GM21619 (cell line): ENCODE measurements at regions not wholly inside any gene's neighbourhood (a gene's known extent, or its start where the extent isn't known, plus 50 kb on each side); places are given as distances from the start of the nearest gene placed in this dataset.
"Not testable (repeated sequence)": the region's sequence is repeated elsewhere in the genome, so short reads cannot be mapped to it uniquely, and the experiment has no call there.

Experiments
- ATAC-seq: cut with Tn5 transposase; IDR thresholded peaks from one replicate; pipeline ENCODE4 v1.9.1; 2021; ENCODE audit not compliant: unreplicated experiment

DNA sequence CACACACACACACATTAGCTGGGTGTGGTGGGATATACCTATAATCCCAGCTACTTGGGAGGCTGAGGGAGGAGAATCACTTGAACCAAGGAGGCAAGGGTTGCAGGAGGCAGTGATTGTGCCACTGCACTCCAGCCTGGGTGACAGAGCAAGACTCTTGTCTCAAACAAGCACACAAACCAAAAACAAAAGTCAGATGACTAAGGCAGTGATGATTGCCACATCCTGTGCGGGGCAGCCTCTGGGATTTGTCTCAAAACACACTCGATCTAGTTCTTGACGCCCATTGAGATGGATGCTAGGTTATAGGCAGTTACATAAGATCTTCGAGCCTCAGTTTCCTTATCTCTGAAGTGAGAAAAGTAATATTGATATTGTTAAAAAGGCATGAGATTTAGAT, 57.8 kb upstream of the NBPF8 start:
- not testable (repeated sequence) for ATAC-seq

DNA sequence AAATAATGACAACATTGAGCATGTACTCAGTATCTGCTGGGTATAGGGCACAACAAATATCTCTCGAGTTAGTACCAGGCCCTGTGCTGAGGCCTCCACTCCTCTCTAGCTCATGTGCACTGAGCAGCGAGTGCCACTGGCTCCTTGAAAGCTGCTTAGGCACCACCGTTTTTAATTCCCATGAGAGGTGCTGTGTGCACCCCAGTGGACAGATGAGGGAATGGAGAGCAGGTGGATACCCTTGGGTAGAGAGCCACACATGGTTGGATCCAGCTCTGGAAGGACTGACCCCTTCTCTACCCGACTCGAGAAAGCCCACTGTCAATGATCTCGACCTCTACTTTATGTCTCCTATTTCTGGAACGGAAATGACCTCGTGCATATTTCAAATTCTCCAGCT, 58.7 kb upstream of the NBPF8 start:
- ATAC-seq, result not testable (repeated sequence)

DNA sequence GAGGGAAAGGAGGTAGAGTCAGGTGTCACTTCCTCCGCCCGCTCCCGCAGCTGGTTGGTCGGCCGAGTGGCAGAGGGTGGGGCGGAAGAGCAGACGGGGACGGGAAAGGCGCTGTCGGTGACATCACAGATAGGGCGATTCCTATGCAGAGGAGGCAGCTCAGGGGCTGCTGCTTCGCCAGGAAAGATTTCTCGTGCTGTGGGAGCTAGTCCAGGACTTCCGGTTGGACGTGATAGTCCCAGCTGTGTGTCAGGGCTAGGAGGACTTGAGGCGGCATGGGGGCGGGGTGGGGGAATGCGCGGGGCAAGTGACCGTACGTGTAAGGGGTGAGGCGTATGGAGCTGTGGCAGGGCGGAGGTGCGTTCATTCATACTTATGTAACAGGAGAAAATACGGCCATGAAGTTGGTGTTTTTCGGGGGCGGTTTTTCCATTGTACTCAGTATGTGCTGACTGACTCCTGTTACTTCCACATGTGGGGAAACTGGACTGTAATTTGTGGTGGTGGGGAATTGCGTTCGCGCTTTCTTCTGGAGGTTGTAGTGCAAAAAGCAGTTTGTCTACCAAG, 60.1 kb upstream of the NBPF8 start:
- ATAC-seq, result peak; percentile 84

DNA sequence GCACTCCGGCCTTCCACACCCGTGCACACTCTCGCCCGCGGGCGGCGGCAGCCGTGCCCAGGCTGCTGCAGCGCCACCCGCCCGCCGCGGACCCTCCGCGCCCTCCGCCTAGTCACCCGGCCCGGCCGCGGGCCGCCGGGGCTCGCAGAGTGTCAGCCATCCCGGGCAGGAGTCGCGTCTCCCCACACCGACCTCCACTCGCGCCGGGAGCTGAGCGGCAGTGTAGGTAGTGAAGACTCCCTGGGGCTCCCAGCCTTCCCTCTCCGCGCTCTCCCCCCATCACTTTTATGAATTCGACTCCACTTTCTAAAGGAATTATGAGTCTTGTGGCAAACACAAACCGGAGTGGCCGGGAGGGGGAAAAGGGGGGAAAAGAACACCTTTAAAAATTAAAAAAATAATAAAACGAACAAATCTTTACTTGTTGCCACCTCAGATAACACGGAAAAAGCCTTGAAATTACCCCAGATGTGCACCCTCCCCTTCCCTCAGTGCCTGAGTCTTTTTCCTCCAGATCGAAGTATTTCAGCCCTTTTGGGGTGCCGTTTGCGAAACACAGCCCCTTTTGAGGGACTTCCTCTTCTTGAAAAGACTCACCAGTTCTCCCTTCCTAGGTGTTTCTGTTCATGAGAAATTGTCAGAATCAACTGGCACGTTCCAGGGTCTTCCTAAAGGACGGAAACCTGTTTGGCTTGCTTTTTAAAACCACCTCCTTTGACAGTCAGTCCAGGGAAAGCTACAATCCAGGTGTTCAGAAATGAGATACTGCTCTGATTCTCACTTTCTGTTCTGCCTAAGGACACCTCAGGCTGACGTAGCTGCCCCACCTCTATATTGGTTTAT, 72.4 kb upstream of the NBPF8 start:
- not testable (repeated sequence) for ATAC-seq

DNA sequence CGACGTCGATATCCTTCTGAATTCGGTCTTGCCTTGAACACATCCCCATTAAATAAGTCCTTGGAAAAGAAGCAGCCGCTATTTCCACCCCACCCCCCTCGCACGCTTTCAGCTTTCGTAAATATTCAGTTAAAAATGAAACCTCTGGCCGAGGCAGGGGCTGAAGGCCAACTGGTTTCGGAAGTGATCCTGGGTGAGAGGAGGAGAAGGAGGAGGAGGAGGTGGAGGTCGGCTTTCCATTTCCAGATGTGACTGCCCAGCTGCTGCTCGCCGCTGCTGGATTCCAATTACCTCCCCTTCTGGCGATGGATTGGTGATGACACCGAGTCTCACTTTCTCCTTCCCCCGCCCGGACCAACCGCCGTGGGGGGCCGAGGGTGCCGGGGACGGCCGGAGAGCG, 73.1 kb upstream of the NBPF8 start:
- not testable (repeated sequence) for ATAC-seq

DNA sequence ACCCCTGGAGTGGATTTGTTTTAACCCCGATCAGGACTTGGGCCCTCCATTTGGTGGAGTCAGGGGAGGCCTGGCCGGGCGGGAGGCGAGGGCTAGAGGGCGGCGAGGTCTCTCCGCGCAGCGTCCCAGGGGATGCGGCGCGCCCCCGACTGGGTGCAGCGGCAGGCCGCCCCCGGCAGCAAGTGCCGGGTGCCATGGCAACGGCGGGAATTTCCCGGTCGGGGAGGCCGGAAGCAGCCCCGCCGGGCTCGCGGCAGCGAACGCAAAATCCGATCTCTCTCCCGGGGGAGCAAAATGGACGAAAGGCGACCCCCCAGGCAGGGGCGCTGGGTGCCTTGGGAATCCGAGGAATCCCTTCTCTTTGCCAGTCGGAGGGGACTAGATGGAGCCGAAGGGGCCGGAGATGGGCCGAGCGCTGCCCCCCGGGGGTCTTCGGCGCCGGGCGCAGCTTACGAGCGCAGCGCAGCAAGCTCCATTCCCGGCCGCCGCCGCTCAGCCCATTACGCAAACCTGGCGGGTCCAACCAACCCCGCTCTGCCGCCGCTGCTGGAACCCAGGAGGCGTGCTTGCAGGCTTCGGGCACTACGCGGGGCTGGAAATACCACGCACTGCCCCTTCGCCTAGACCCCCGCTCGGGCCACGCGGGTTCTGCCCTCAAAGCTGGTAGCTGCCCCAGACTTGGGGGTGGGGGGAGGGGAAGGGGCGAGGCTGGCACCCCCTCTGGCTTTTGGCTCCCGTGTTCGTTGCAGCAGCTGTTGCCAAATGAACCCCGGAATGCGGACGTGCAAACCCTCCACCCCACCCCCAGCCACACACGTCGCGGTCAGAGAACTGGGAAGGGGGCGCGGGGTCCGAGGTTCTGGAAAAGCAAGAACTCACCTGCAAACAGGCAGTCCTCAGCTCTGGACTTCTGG, 73.7 kb upstream of the NBPF8 start:
- ATAC-seq, result not testable (repeated sequence)

DNA sequence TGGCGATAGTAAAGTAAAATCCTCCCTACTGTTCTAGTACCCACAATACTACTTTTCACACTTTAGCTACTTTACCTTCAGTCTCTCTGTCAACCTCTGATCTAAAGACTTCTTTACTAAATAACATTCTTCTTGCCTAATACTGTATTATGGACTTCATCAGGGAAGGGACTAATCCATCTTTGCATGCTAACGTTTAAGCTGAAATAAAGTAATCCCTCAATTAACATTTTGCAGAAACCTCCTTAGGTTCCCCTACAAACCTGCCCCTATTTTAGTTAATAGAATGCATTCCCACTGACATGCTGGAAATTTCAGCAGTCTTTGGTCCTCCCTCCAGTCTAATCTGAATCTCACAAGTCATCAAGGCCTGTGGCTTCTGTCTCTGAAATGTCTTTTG, 99.1 kb upstream of the NBPF8 start:
- ATAC-seq, result not testable (repeated sequence)

DNA sequence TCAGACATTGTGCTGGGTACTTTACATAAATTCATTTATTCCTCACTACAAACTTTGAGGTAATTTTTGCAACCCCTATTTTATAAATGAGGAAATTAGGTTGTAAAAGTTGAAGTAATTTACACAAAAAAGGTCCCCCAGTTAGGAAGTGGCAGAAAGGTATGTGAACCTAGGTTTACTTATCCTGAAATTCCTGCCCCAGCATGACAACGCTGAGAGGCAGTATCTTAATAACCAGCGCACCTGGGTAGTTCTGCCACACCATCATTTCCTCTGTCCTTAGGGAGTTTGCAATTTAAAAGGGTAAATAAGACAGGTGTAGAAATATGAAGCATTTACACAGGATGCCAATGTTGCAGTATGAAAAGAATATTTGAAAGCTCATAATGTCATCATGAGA, 102.9 kb upstream of the NBPF8 start:
- ATAC-seq, result not testable (repeated sequence)

DNA sequence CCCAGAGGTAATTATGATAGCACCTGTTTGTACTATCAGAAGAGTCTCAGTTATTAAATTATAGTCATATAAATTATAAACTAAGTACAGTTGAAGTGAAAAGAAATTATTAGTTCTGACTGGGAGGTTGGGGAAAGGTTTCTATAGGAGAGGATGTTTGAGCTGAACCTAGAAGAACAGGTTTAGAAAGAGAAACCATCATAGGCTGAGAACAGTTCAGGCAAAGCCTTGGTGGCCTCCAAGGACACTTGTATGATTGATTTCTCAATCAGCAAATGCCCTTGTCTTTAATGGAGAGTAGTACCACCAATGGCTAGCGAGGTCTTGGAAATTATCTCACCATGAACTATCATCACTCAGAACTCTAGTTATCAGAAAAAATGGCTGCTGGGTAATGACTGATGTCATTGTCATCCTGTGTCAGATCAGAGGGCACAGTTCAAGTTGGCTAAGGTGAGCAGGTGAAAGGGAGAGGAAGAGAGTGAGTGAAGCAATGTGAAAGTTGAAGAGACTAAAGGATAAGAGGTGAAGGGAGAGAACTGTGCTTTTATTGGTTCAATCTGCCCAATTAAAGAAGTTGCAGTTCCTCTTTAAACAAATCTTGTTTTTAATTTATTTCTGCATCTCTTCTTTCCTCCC, 105.8 kb upstream of the NBPF8 start:
- not testable (repeated sequence) for ATAC-seq

DNA sequence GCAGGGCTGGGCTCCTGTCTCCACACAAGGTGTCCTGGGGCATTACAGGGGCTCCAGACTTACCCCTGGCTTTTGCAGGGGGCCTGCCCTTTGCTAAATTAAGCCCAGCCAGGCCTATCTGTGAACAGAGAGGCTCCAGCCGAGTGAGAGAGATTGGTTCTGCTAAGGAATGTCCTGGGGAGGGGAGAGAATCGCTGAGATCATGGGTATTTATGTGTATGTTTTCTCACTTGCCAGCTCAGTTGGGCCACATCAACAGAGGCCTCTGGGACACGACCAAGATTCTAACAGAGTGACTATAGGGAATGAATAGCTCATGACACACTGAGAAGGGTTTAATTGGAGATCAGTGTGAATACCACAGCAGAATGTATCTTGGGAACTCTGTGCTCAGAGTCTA, 109.8 kb upstream of the NBPF8 start:
- ATAC-seq, result not testable (repeated sequence)

DNA sequence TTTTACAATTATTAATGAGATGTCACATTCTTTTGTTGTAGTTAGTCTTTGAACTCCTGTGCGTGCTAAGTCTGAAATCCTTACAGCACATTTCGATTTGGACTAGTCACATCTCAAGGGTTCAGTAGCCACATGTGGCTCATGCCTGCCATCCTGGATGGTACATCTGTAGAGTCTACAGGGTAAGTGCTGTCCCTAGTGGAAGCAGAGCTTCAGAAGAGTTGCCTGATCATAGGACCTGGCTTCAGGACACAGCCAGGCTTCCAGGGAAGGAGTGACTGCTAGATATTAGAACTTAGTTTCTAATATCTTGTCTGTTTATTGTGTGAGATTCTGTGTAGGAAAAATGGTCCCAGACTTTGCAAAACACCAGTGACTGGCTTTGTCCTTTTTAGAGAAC, 110.5 kb upstream of the NBPF8 start:
- ATAC-seq, result not testable (repeated sequence)

DNA sequence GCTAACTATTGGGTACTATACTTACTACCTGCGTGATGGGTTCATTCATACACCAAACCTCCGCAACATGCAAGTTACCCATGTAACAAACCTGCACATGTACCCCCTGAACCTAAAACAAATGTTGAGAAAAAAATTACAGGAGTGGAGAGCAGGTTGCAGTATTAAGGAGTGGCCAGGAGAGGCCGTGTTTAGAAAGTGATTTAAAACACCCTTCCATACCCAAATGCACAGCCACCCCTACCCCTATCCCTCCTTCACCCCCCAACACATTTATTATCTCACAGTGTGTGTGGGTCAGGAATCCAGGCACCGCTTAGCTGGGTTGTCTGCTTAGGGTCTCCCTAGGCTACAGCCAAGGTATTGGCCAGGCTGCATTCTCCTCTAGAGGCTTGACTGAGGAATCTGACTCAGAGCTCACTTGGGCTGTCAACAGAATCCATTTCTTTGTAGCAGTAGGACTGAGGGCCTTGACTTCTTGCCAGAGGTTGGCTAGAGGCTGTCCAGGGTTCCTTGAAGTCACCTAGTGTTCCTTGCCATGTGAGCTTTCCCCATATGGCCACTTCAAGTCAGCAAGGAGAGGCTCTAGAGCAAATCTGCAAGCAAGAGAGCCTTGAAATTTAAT, 115.3 kb upstream of the NBPF8 start:
- not testable (repeated sequence) for ATAC-seq

DNA sequence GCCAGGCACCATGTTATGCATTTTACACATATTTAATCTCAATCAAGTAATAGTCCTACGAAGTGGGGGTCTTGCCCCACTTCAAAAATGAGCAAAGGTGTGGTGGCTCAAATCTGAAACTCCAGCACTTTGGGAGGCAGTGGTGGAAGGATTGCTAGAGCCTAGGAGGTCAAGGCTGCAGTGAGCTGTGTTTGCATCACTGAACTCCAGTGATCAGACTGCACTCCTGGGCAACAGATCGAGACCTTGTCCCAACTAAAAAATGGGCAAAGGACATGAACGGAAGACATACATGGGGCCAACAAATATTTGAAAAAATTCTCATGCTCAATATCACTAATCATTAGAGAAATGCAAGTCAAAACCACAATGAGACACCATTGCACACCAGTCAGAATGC, 116.3 kb upstream of the NBPF8 start:
- not testable (repeated sequence) for ATAC-seq

DNA sequence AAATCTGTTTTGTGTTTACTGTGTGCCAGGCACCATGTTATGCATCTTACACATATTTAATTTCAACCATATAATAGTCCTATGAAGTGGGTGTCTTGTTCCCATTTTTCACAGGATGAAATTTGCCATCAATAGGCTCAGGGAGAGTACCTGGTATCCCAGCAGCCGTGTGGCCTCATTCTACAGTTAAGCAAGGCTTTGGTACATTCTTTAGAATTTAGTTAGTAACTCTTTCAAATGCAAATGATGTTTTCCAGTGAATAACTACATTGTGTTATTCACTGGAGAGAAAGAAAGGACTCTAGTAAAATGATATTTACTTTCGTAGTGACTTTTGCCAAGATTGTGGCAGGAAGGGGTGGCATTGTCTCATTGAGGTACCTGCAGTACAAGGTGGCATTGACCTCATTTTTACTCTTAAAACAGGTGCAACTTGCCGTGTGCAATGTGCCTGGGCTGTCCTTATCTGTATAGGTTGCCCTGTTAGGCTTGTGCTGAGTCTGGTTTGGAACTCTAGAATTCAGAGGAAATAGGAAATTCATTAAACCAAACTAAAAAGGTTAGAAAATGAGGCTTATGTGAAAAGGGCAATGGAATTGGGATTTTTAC, 117.4 kb upstream of the NBPF8 start:
- ATAC-seq, result not testable (repeated sequence)

DNA sequence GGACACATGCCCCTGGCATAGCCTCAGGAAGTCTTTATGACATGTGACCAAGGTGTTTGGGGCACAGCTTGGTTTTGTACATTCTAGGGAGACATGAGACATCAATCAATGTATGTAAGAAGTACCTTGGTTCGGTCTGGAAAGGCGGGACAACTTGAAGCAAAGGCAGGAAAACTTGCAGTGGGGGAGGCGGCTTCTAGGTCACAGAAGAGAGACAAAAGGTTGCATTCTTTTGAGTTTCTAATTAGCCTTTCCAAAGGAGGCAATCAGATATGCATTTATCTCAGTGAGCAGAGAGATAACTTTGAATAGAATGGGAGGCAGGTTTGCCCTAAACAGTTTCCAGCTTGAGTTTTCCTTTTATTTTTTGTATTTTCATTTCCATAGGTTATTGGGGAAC, 113.8 kb upstream of the SEC22B start:
- ATAC-seq, result not testable (repeated sequence)

DNA sequence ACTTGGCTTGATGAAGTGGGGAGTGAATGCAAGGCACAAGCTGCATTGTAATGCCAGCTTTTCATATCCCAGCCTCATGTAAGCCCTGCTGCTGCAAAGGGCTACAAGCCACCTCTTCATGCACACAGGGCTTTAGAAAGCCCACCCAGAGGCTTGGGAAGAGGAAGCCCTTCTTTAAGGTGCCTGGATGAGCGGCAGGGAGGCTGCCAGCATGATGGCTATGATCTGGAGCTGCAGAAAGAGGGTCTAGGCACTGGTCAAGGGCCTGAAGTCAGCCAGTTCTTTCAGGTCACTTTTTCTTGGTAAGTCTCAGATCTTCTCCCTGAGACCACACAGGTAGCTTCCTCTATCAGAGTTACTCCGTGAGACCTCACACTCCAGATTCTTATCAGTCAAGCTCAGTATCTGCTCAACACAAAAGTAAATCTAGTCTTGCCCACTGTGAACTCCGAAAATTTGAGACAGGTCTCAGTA, 113.3 kb upstream of the SEC22B start:
- ATAC-seq, result not testable (repeated sequence)

DNA sequence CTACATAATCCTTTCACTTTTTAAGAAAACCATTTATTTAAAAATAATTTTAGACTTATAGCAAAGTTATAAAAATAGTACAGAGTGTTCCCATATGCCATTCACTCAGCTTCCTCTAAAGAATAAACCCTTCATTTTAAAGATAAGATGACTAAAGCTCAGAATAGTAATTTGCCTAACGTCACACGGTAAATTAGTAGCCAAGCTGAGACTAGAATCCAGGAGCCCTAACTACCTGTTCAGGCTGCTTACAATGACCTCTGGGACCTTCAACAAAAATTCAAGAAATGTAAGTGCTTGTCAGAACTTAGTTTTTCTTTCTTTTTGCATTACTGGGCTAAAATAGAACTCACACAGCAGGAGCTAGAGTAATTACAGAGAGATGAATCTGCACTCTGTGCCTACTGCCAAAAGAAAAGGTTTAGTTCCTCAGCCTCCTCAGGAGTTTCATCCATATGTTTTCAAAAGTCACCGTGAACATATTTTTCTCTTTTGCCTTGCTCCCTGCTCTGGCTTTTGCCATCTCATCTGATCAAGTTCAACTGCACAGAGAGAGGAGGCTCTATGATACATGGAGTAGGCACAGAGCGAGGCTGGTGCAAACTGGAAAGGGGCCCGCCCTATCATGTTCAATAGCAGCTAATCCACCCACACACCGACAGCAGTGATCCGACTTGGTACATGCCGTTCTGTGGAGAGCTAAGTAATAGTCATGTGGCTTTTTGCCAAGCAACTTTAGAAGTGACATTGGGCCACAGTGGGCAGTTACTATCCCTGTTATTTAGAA, 112.7 kb upstream of the SEC22B start:
- ATAC-seq, result not testable (repeated sequence)

DNA sequence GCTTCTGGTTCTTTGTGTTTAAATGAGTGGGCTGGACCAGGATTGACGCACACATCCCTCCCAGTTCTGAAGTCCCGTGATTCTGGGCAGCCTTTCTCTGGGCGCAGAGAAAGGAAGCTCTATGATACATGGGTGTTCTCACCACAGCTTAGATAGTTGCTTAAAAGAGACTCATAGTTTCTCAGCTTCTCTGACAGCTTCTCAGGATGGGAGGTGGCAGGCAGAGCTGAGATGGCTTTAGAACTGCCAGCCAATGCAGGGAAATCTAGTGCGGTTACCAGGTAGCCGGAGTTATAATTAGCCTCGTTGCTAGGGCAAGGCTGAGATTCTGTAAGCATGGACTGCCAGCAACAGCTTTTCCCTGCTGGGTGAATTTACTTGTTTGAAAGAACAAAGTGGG, 111.8 kb upstream of the SEC22B start:
- ATAC-seq, result not testable (repeated sequence)
